C4-2B (cell line): ENCODE measurements at regions not wholly inside any gene's neighbourhood (a gene's known extent, or its start where the extent isn't known, plus 50 kb on each side); places are given as distances from the start of the nearest gene placed in this dataset.

Experiments used
- CTCF ChIP-seq: fragments of 450-650 bp; conservative IDR thresholded peaks from 2 replicates; pipeline ENCODE4 v1.5.1; 2017; ENCODE audit warnings: mild to moderate bottlenecking
- ZFX ChIP-seq: fragments of 450-650 bp; IDR thresholded peaks from 2 replicates; pipeline ENCODE4 v1.6.1; 2017

- TF ChIP-seq CTCF, result no peak
- no peak for TF ChIP-seq ZFX
Observed at GRCh38 chr4:154135576-154135975, 346.7 kb upstream of the SFRP2 start.
